GM18499 (cell line): ENCODE measurements at regions not wholly inside any gene's neighbourhood (a gene's known extent, or its start where the extent isn't known, plus 50 kb on each side); places are given as distances from the start of the nearest gene placed in this dataset.
A peak's percentile ranks its signal among the peaks of the same experiment; 100 is the strongest.

Source experiments
- ATAC-seq: cut with Tn5 transposase; IDR thresholded peaks from one replicate; pipeline ENCODE4 v1.9.1; 2021; ENCODE audit warnings: moderate number of reproducible peaks; ENCODE audit not compliant: insufficient read depth, unreplicated experiment

DNA sequence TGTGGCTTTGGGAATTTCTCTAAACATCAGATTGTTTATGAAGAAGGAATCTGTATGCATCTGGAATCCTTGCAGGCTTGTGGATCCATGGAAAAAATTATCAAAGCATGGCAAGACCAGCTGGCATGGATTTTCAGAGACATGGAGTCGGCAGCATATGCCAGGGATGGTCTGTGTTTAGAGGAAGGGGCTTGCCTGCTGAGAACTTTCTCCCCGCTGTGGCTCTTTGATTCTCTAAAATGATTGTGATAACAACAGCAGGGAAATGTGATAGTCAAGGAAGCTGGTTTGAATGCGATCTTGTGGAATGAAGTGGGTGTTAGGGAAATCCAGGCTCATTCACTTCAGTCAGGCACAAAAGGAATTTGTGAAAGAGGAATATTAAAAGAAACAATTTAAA, 245.7 kb upstream of the THRB start:
- no peak for ATAC-seq

GRCh38 chr3:24741506-24741905, 246.9 kb upstream of the THRB start:
- ATAC-seq = no peak

DNA sequence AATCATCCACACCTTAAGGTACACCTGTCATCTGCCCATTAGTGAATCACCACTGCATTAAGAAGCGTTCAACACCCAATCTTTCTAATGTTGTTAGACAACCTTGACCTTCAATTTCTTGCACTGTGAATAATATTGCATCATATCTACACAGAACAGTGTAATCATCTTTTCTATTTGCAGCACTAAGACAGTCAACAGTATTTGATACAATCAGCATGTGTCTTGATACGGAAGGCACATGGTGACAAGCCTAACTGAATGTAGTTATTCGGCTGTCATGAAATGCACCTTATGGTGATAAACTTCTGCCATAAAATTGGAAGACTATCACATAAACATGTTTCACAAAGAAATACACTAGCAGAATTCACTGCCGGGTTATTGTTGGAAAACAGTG, 253.9 kb upstream of the THRB start:
- no peak for ATAC-seq

- ATAC-seq = no peak
Measured at GRCh38 chr3:24751020-24751419, 256.4 kb upstream of the THRB start.

GRCh38 chr3:24756101-24756888, 261.6 kb upstream of the THRB start:
- ATAC-seq = no peak

GRCh38 chr3:24763393-24763792, 268.7 kb upstream of the THRB start:
- no peak for ATAC-seq

GRCh38 chr3:24764236-24764915, 269.7 kb upstream of the THRB start:
- ATAC-seq = no peak

DNA sequence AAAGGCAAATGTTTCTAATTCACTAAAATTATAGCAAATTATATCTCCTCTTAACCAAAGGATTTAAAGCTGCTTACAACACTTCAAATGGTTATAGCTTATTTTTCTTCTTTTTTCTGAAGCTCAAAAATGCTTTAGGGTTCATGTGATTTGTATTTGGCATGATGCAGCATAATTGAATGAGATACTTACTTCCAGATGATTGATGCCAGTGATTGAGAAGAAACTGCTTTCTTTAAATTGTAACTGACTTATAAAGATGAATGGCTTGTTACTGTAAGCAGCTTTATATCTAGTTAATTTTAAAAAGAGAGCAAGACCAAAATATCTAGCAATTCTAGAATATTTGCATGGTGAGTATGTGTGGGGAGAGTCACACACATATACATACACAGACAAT, 270.7 kb upstream of the THRB start:
- ATAC-seq = no peak

DNA sequence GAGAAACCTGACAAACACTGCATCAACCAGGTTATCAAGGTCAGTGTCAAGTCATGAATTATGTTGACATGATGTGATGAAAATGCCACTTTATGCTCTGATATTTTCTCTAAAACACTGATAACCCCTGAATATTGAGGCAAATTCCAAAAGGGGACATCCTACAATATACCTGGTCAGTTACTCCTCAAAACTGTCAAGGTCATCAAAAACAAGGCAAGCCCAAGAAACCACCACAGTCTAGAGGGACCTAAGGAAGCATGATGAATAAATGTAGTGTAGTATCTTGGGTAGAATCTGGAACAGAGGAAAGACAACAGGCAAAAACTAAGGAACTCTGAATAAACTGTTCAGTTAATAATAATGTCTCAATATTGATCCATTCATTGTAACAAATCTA, 275.3 kb upstream of the THRB start:
- ATAC-seq = no peak

DNA sequence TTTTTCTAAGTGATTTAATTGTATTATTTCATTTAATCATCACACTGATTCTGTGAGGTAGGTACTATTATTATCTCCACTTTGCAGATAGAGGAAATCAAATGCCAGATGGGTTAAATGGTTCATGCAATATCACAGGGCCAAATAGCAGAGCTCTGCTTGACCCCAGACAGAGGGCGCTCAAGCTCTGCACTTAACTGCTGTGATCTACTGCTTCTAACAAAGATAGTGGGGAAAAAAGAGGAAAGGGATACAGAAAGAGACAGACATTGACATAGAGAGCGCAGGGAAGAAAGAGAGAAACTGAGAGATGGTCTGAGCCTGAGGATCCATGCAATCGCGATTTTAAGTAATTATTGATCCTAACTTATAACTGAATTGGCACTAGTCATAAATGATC, 279.1 kb upstream of the THRB start:
- peak; percentile 61 for ATAC-seq

GRCh38 chr3:24780991-24781390, 286.3 kb upstream of the THRB start:
- no peak for ATAC-seq

DNA sequence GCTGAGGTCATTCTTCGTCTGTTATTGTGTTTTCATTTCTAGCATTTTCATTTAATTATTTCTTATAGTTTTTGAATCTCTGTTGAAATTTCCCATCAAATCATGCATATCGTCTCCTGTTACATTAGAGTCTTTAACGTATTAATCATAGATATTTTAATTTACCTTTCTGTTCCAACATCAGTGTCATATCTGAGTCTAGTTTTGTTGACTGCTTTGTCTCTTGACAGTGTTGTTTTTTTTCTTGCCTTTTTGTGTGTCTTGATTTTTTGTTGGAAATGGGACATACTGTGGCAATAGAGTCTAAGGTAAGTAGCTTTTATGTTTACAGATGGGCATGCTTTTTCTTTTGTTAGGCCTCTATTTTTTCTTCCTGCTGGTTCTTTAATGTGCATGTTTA, 286.8 kb upstream of the THRB start:
- ATAC-seq = no peak

- ATAC-seq = no peak
Measured at GRCh38 chr3:24793896-24794295, 299.2 kb upstream of the THRB start.

- ATAC-seq = peak; percentile 98
Measured at GRCh38 chr3:24802614-24803013, 308.0 kb upstream of the THRB start.

GRCh38 chr3:24804095-24804494, 309.4 kb upstream of the THRB start:
- ATAC-seq = no peak

- no peak for ATAC-seq
Measured at GRCh38 chr3:24810881-24811280, 316.2 kb upstream of the THRB start.

DNA sequence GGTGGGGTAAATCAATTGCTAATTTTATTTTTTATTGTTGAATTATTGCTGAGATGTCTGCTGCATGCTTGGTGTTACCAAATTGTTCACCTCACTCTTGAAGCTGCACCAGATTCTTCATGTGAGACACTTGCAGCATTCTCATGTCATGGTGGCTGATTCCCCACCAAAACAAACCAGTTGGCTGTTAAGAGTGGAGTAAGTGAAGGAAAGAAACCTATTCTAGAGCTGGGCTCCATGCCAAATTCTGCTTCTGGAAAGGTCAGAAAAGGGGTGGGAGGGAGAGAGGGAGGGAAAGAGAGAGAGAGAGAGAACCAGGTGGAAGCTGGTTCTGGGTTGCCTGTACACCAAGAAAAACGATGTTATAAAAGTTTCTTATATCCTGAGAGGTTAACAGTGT, 317.5 kb upstream of the THRB start:
- ATAC-seq = no peak

DNA sequence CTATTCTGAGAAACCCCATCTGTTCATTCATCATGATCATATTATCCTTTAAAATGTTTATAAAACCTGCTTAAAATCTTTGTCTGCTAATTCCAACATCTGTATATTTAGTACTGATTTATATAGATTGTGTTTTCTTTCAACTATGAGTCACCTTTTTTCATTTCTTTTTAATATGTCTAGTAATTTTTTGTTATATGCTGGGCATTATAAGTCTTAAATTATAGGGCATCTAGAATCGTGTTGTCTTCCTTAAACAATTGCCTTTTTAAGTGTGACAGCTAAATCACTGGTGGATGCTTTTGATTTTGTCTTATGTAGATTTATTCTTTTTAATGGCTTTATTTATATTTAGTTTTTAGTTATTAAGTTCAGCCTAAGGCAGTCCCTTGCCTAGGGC, 323.4 kb upstream of the THRB start:
- no peak for ATAC-seq

DNA sequence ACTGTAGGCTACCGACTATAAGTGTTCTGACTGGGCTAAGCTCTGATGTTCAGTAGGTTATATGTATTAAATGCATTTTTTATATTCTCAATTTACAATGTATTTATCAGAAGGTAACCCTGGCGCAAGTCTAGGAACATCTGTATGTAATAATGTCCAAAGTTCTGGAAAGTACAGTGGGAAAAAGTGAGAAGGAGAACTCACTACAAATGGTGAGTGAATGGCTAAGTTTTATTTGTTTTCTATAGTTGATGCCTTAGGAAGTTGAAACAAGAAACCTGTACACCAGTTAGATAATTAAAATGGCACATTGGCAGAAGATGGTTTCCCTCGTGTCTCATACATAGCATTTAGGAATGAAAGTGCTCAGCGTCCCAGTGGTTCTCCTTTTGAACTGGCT, 333.4 kb upstream of the THRB start:
- no peak for ATAC-seq

- no peak for ATAC-seq
Measured at GRCh38 chr3:24828551-24828950, 333.9 kb upstream of the THRB start.

- ATAC-seq = no peak
Measured at GRCh38 chr3:24829011-24829581, 334.4 kb upstream of the THRB start.
